Stimulated activated CD4-positive, alpha-beta T cell treated with anti-CD3 and anti-CD28 coated beads, Interleukin-4, amount 100 ng/mL, for 48 hours (primary cell): ENCODE measurements at regions not wholly inside any gene's neighbourhood (a gene's known extent, or its start where the extent isn't known, plus 50 kb on each side); places are given as distances from the start of the nearest gene placed in this dataset.
"Not testable (repeated sequence)": the region's sequence is repeated elsewhere in the genome, so short reads cannot be mapped to it uniquely, and the experiment has no call there.

Experiments used
- DNase-seq, 2 donors: peaks; one replicate each; pipeline ENCODE4 v3.0.0-alpha.2; 2020; ENCODE audit warnings: low read depth in 2 of 2

- no peak for DNase-seq
Observed at GRCh38 chr3:182399978-182400737, 393.1 kb upstream of the ATP11B start.

DNA sequence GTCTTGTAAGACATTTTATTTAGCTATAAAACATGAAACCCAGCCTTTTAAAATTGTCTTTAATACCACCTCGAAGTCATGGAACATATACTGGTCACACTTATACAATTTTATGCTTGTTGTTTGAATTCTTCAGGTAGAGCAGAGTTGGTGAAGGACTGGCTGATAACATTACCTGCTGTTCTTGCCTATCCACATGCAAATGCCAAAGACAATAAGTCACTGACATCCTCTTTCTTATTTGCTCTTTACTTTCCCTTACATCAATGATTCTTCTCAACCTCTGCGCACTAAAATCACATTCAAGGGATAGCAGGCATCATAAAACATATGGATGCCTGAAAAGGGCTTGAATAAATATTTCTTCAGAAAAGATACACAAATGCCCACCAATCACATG lies 392.5 kb upstream of the ATP11B start:
- no peak for DNase-seq

DNA sequence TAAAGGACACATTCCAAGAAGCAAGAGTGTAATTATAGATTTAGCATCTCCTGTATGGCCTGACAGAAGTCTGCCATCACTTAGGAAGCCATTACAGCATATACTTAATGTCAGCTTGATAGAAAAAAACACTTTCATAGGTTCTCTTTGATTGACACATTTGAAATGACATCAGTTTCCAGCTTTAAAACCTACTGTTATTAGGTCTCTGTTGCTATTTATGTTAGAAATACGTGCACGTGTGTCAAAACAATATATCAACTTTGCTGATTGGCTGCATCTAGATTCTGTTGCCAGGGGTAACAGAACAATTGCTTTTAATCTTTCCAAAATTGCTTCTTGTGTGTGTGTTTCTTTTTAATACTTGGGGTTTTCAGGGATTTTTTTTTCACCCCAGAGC lies 389.3 kb upstream of the ATP11B start:
- no peak for DNase-seq

DNA sequence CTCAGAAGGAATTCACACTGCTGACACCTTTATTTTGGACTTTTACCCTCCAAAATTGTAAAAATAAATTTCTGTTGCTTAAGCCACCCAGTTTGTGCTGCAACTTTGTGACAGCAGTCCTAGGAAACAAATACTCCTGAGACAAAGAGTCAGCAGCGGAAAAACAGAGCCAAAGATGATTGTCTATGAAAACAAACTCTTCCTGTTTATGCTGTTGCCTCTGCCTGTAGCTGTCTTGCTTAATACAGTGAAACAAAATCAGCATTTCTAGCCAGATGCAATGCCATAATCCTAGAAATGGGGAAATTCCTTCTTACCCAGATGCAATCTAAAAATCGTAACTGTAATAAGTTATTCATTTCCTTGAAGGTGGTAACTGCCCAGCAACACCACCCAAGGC lies 387.5 kb upstream of the ATP11B start:
- no peak for DNase-seq

- no peak for DNase-seq
Observed at GRCh38 chr3:182406786-182407185, 386.5 kb upstream of the ATP11B start.

DNA sequence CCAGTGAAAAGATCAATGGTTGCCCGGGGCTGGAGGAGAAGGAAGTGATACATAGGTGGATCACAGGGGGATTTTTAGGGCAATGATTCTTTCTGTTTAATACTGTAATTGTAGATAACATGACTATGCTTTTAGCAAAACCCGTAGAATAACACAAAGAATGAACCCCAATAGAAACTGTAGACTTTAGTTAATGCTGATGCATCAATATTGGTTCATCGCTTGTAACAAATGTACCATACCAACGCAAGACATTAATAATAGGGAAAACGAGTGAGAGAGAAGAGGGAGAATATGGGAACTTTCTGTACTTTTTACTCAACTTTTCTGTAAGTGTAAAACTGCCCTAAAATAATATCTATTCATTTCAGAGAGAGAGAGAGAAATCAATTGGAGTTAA lies 383.3 kb upstream of the ATP11B start:
- no peak for DNase-seq

- DNase-seq: no peak
Observed at GRCh38 chr3:182412066-182412465, 381.2 kb upstream of the ATP11B start.

- no peak for DNase-seq
Observed at GRCh38 chr3:182413061-182413460, 380.2 kb upstream of the ATP11B start.

GRCh38 chr3:182413682-182414081 lies 379.6 kb upstream of the ATP11B start:
- no peak for DNase-seq

- DNase-seq: no peak
Observed at GRCh38 chr3:182414586-182414985, 378.7 kb upstream of the ATP11B start.

DNA sequence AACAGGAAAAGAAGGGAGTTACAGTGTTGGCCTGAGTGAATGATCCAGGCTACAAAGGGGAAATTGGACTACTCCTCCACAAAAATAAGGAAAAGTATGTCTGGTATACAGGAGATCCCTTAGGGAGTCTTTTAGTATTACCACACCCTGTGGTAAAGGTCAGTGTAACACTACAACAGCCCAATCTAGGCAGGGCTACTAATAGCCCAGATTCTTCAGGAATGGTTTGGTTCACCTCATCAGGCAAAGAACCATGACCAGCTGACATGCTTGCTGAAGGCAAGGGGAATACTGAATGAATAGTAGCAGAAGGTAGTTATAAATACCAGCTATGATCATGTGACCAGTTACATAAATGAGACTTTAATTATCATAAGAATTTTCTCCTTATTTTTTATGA lies 372.6 kb upstream of the ATP11B start:
- DNase-seq: no peak

- no peak for DNase-seq
Observed at GRCh38 chr3:182424006-182424405, 369.3 kb upstream of the ATP11B start.

GRCh38 chr3:182425926-182426718 lies 367.2 kb upstream of the ATP11B start:
- not testable (repeated sequence) for DNase-seq

DNA sequence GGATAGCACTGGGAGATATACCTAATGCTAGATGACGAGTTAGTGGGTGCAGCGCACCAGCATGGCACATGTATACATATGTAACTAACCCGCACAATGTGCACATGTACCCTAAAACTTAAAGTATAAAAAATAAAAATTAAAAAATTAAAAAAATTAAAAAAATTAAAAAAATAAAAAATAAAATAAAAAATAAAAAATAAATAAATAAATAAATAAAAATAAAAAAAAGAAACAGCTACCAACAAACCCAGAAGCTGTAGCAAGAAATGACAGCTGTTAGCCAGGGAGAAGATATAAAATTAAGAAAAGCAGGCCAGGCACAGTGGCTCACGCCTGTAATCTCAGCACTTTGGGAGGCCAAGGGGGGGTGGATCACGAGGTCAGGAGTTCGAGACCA lies 361.3 kb upstream of the ATP11B start:
- DNase-seq: not testable (repeated sequence)

GRCh38 chr3:182435860-182436259 lies 357.4 kb upstream of the ATP11B start:
- no peak for DNase-seq

DNA sequence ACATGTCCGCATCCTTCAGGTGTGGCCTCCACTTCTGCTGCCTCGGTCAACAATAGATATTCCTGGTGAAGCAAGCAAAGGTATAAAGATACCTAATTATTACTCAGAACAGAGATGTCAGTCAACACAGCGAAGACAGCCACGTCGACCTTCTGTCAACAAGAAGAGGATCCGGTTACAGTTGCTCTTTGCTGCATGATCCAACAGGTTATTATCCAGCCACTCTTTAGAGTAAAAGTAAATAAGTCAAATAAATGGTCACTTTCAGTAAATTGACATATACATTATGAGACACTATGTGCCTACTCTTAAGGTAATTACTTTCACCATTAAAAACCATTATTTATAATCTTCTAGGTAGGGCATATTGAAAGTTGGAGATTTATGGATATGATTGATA lies 356.8 kb upstream of the ATP11B start:
- no peak for DNase-seq

DNA sequence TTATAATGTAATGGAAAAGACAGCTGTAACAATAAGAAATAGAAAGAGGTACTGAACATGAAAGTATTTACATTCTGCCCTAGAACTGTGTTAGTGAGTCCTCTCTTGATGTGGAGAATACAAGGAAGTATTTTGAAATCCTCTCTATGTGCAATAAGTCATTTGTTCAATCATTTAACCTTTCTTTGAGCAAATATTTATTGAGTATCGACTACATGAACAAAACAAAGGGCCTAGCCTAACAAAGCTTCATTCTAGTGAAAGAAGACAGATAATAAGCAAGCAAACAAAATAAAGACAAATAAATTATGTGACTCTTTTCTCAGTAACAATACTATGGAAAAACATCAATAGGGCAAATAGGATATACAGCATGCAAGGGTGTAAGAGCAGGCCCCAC lies 354.9 kb upstream of the ATP11B start:
- DNase-seq: no peak

DNA sequence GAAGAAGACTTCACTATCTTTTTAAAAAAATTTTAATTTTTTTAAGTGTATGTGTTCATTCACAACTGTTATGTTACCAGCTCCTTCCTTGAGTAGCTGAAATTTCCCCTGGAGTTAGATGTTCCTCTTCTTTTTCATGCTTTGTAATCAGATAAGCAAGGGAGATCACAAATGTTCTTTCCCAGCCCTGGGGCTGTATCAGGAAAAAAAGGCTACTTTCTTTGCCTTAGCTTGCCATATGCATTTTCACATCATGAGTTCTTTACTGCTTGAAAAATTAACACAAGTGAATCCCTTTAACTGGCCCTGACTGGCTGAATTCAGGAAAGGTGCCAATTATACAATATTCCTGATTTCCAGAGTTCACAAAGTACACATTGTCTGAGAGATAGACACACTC lies 353.2 kb upstream of the ATP11B start:
- no peak for DNase-seq

DNA sequence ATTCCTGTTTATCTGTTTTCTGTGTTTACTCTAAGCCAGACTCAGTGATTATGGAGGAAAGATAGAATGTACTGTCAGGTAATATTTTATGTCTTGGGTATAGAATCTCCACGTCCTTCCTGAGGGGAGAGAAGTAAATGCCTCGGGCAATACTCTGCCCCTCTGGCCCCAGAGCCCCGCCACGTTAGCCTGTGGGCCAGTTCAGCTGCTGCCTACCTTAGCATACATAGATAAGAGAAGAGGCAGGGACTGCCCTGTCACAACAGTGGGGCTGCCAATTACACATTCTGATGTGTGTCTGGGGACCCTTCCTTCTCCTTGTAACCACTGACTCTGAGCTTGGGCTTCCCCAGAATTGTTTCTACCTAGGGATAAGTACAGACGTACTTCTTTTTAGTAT lies 347.7 kb upstream of the ATP11B start:
- DNase-seq: no peak

GRCh38 chr3:182450942-182451787 lies 342.1 kb upstream of the ATP11B start:
- no peak for DNase-seq

DNA sequence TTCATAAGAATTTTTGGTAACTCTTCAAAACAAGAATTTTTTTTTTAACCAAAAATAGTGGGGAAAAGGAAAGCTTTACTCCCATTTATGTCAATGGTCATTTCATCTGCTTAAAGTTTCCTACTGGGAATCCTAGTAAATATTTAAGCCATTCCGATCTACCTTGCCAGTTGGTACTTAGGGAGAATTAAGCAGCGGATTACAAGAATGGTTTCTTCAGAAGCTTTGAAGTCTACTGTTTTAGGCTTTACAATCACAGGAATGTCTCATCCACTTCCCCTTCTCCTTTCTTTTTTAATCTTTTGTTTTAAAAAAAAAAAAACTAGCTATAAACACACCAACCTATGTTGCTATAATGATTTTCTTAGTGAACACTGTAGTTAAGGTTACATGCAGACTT lies 341.4 kb upstream of the ATP11B start:
- DNase-seq: no peak

GRCh38 chr3:182455011-182455410 lies 338.3 kb upstream of the ATP11B start:
- DNase-seq: no peak
